GM18861 (cell line): ENCODE measurements at regions not wholly inside any gene's neighbourhood (a gene's known extent, or its start where the extent isn't known, plus 50 kb on each side); places are given as distances from the start of the nearest gene placed in this dataset.

Experiments used
- ATAC-seq: cut with Tn5 transposase; IDR thresholded peaks from one replicate; pipeline ENCODE4 v1.9.1; 2021; ENCODE audit not compliant: unreplicated experiment

DNA sequence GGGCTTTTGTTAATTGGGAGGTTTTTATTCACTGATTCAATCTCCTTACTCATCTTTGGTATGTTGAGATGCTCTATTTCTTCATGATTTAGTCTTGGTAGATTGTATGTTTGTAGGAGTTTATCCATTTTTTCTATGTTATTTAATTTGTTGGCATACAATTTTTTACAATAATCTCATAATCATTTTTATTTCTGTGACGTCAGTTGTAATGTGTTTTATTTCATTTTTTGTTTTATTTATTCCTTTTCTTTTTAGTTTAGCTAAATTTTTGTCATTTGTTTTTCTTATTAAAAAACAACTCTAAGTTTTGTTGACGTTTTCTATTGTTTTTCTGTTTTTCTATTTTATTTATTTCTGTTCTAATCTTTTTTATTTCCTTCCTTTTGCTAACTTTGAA lies 389.8 kb downstream of the HS3ST3B1 start:
- no peak for ATAC-seq

GRCh38 chr17:14688134-14688533 lies 387.3 kb downstream of the HS3ST3B1 start:
- ATAC-seq, result no peak

DNA sequence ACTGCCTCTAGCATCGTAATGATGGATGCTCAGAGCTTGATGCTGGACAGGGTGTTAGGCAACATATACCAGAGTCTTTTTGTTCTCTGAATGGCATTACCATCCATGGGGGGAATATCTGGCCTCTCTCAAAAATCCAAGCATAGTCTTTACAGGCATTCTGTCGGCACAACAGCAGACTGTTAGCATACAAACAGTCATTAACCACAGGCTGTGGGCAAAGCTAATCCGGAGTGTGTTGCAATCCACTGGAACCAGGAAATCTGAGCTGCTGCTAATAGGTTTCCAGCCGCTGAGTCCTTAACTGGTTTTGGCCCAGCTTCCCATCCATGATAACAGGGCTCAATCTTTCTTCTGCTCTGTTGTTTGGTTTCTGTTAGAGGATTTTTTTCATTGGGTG lies 371.9 kb downstream of the HS3ST3B1 start:
- ATAC-seq, result no peak

DNA sequence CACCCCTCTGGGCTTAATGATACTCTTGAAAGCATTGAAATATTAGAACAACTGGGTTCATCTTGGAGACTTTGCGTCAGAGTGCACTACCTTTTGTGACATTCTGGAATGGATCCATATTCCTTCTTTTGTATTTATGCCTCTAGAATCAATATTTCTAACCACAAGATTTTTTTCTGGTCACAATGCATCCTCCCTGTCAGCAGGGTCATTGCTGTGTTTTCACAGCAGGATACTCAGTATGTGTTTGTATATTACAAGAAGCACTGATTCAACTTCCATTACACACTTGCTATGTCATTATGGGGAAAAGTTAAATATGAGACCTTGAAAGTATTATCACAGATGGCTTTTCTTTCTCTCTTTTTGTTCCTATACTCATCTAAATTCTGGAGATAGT lies 370.0 kb downstream of the HS3ST3B1 start:
- ATAC-seq, result no peak

DNA sequence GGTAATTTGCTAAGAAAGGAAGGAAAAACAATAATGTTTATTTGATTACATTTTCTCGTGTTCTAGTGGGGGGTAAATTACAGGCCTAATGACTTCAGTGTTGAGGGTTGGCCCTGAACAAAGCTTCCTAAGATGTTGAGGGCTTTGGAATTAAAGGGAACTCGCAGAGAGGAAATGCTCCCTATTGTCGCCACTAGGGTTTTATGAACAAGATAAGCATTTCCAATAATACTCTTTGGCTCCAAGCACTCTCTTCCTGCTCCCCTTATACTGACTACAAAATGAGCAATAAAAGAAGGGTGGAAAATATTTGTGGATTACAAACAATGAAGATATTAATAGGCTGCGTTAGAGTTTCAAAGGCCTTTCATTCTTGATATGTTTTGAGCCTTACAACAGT lies 363.6 kb downstream of the HS3ST3B1 start:
- no peak for ATAC-seq

DNA sequence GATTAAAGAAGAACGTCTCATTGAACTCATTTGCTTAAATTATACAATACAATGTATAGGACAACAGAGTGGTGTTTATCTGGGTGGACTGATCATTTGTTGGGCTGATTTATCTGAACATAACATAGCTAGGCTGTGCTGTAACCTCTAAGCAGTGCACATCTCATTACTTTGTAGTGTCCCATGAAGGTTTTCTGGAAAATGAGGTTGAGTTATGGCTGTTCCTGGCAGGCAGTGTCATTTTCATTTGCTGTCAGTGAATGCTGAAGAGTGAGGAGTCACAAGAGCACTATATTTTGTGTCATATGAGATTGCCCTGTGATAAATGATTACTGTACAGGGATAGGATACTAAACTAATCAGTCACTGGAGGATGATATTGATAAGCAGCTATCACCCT lies 340.2 kb downstream of the HS3ST3B1 start:
- ATAC-seq, result no peak

DNA sequence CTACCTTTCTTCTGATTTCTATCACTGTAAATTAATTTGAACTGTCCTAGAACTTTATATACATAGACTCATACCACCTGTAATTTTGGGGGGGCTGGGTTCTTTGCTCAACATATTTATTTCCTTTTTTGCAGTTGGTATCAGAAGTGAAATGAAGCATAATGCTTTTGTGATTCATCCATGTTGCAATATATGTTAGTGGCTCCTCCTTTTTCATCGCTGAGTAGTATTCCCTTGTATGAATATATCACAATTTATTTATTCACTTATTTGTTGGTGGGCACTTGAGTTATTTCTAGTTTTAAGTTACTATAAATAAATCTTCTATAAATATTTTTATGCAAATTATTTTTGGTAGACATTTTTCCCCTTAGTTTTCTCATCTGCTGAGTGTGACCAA lies 336.4 kb downstream of the HS3ST3B1 start:
- no peak for ATAC-seq

DNA sequence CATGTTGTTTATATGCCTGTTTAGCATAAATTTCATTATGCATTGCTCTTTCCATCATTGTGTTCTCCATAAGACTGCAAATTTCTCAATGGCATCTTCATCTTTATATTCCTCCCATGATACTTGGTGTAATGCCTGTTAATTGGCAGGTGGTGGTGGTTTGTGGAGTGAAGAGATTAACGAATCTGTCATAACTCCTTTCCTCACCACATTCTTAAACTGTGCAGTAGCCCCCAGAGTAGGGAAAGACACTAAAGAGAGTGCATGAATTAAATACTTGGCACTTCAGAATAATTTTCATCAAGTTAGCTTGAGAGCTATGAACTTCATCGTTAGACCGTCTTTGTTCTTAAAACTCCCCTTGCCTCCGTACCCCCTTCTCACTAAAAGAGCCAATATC lies 329.7 kb downstream of the HS3ST3B1 start:
- ATAC-seq, result no peak

DNA sequence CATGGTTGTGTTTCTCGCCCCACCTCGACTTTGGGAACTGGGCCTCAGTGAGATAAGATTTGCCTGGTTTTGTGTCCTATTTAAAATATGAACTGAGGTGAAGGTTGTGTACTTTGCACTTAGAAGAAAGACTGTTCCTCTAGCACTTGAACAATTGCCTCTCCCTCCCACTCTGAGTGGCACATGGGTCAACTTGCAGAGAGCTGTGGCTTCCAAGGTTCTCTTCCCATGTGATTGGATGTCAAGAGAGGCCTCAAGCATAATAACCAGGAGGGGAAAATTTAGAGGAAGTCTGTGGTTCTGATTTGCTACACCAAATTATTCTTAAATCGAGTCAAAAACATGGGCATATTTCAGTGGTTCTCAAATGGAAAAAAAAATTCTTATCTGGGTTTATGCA lies 329.2 kb downstream of the HS3ST3B1 start:
- no peak for ATAC-seq

GRCh38 chr17:14622615-14623101 lies 321.8 kb downstream of the HS3ST3B1 start:
- ATAC-seq, result no peak

DNA sequence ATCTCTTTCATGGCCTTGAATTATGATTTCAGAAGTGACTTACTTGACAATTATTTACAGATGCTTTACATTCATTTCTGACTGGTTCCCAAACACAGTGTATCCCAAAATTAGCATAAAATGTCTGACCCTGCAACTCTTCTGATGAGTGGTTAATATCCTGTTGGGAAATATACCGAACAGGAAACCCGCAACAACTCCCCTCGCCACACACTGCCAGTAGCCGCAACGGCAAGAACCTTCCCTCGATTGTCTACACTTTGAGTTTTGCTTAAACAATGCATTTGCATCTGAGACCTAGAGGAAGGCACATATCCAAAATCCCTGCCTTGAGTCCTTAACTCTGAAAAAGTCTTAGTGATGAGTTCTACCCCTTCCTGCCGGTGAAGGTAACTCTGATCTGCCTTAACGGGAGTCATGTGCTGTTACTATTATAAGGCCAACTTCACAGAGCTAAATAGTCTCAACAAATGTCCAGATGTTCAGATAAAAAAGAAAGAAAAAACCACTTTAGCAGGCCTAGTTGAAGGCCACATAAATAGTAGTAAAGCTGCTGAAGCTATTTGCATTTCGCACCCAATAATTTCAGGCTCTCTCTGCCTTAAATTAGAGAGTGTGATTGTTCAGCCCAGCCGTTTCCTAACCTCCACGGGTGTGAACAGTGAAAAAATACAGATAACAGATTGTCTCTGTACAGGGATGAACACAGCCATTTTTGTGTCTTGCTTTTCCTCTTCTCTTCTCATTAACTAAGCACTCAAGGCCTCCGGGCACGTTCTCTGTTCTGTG lies 321.1 kb downstream of the HS3ST3B1 start:
- no peak for ATAC-seq

DNA sequence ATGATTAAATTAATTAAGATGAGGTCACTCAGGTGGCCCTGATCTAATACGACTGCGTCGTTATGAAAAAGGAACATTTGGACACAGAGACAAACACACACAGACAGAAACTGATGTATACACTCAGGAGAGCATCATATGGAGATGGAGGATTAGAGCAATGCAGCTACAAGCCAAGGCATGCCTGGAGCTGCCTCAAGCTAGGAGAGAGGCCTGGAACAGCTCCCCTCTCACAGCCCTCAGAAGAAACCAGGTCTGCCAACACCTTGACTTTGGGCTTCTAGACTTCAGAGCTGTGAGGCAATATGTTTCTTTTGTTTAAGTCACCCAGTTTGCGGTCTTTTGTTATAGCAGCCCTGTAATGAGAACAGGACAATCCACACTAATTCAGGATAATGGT lies 318.9 kb downstream of the HS3ST3B1 start:
- ATAC-seq, result no peak

GRCh38 chr17:14616528-14616927 lies 315.6 kb downstream of the HS3ST3B1 start:
- ATAC-seq, result no peak

- ATAC-seq, result no peak
These were observed 304.4 kb downstream of the HS3ST3B1 start for GRCh38 chr17:14605267-14605599.

GRCh38 chr17:14604591-14605266 lies 303.8 kb downstream of the HS3ST3B1 start:
- no peak for ATAC-seq

GRCh38 chr17:14596224-14596623 lies 295.3 kb downstream of the HS3ST3B1 start:
- no peak for ATAC-seq

- ATAC-seq, result no peak
These were observed 294.8 kb downstream of the HS3ST3B1 start for GRCh38 chr17:14595656-14596055.

- ATAC-seq, result no peak
These were observed 293.8 kb downstream of the HS3ST3B1 start for GRCh38 chr17:14594690-14595089.

DNA sequence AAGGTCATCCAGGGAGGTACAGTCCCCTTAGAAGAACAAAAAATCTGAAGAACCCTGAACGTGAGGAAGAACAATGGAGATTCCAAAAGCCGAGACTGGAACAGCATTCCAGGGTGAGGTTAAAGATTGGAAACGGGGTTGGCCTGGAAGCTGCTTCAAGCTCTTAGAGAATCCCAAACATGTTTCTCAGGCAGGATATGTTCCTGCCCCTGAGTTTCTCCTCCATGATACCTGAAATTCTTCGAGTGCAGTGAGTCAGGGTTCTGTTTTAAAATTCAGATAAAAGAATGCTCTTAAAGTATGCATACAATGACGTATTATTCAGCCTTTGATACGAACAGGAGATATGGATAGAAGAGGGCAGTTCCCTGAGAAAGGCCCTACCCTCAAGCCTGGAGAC lies 293.1 kb downstream of the HS3ST3B1 start:
- ATAC-seq, result no peak

GRCh38 chr17:14590459-14591250 lies 289.8 kb downstream of the HS3ST3B1 start:
- no peak for ATAC-seq

- ATAC-seq, result no peak
These were observed 284.2 kb downstream of the HS3ST3B1 start for GRCh38 chr17:14585099-14585498.

DNA sequence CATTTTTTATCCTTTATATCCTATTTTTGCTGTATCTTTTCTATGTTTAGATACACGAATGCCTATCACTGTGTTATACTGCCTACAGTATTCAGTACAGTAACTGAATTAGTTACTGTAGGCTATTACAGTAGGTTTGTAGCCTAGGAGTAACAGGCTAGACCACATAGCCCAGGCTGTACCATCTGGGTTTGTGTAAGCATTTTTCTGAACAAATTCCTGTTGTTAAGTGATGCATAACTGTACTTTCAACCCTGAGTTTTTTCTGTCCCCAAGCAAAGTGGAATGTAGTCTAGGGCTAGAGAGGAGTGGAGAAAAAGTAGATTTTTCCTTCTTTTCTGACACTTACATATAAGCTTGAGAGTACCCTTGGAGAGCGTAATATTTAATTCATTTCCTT lies 282.1 kb downstream of the HS3ST3B1 start:
- no peak for ATAC-seq
